Kidney epithelial cell (primary cell): ENCODE measurements at regions not wholly inside any gene's neighbourhood (a gene's known extent, or its start where the extent isn't known, plus 50 kb on each side); places are given as distances from the start of the nearest gene placed in this dataset.

ENCODE experiments used
- DNase-seq: peaks from one replicate; pipeline ENCODE4 v3.0.0-alpha.2; 2010; ENCODE audit warnings: low read depth
- H3K27me3 ChIP-seq: 2 replicates; pipeline ENCODE4 v1.6.0; 2011; ENCODE audit warnings: low read length; ENCODE audit not compliant: control insufficient read depth, insufficient read depth
- H3K36me3 ChIP-seq: 2 replicates; pipeline ENCODE4 v1.5.1; 2011; ENCODE audit warnings: low read length; ENCODE audit not compliant: control insufficient read depth, insufficient read depth
- H3K4me3 ChIP-seq: 2 replicates; pipeline ENCODE4 v1.5.1; 2011; ENCODE audit warnings: low read depth, mild to moderate bottlenecking, control low read depth, low read length
- CTCF ChIP-seq: IDR thresholded peaks from 2 replicates; pipeline ENCODE4 v1.5.1; 2011; ENCODE audit warnings: mild to moderate bottlenecking, moderate library complexity, low read length, control low read depth, inconsistent platforms; ENCODE audit not compliant: insufficient read depth, poor library complexity, severe bottlenecking

GRCh38 chr19:28889941-28890670 lies 322.8 kb downstream of the UQCRFS1 start:
- TF ChIP-seq CTCF = no peak
- Histone ChIP-seq H3K36me3 (no peaks in the 10 kb centered on the region), H3K27me3 (peaks cover 9% of the 10 kb centered on the region), H3K4me3 (no peak overlapping the region)
- no peak for DNase-seq

DNA sequence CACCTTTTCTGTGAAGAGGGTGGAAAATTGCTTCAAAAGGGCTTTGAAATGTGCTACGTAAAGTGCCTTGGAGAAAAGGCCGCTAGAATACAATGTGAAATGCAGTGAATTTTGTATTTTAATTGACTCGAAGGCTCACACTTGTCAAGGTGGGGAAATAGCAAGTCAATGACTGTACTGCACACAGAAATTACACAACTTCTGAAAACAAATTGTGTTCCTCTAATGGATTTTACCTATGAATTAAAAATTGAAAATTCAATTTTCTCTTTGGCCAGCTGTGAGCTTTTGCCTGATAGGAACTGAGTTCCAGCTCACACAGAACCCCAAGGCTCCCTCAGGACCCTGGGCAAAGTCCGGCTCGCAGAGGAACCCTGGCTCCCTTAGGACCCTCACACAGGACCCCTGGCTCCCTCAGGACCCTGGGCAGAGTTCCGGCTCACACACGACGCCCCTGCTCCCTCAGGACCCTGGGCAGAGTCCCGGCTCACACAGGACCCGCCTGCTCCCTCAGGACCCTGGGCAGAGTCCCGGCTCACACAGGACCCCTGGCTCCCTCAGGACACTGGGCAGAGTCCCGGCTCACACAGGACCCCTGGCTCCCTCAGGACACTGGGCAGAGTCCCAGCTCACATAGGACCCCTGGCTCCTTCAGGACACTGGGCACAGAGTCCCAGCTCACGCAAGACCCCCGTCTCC lies 324.9 kb downstream of the UQCRFS1 start:
- no peak overlapping the region for H3K4me3 ChIP-seq
- TF ChIP-seq CTCF = no peak
- no peaks in the 10 kb centered on the region for H3K36me3 ChIP-seq
- peaks cover 9% of the 10 kb centered on the region for H3K27me3 ChIP-seq
- DNase-seq = no peak

- Histone ChIP-seq H3K4me3 (no peak overlapping the region), H3K36me3 (no peaks in the 10 kb centered on the region), H3K27me3 (peaks cover 9% of the 10 kb centered on the region)
- TF ChIP-seq CTCF = no peak
- no peak for DNase-seq
Measured at GRCh38 chr19:28886708-28887107, 326.2 kb downstream of the UQCRFS1 start.

DNA sequence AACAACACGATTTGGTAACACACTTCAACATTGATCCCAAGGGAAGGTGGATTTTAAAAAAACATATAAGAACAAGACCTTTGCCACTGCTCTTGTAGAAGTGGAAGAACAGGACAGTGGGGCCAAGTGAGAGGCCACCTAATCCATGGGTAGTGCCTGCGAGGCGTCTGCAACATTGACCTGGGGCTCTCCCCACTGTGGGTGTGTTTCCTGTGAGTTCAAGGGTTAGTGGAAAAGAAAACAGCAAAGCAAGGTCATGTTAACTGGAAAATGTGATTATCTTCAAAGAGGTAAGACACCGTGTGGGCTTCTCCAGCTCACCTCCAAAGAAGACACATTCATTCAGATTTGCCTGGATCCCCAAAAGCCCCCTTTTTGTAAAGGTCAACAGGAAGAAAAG lies 327.0 kb downstream of the UQCRFS1 start:
- DNase-seq = no peak
- Histone ChIP-seq H3K4me3 (no peak overlapping the region), H3K27me3 (peaks cover 9% of the 10 kb centered on the region), H3K36me3 (no peaks in the 10 kb centered on the region)
- no peak for TF ChIP-seq CTCF

- TF ChIP-seq CTCF = no peak
Measured at GRCh38 chr19:28884786-28885476, 328.0 kb downstream of the UQCRFS1 start.

More at GRCh38 chr19:28884786-28885476, 328.0 kb downstream of the UQCRFS1 start:
- no peak for DNase-seq
- peaks cover 9% of the 10 kb centered on the region for H3K27me3 ChIP-seq
- H3K36me3 ChIP-seq = no peaks in the 10 kb centered on the region
- H3K4me3 ChIP-seq = no peak overlapping the region
